ENCODE measurements at regions not wholly inside any gene's neighbourhood (a gene's known extent, or its start where the extent isn't known, plus 50 kb on each side); places are given as distances from the start of the nearest gene placed in this dataset.

GRCh38 chr3:132209855-132210254 is 107.4 kb upstream of the ACP3 start:
- no peak for TF ChIP-seq CTCF (IDR thresholded peaks at IDR 0.05)
- no peak for TF ChIP-seq POLR2A (IDR thresholded peaks at IDR 0.05)

Measured in adrenal gland (tissue), 5 donors.